ENCODE measurements at regions not wholly inside any gene's neighbourhood (a gene's known extent, or its start where the extent isn't known, plus 50 kb on each side); places are given as distances from the start of the nearest gene placed in this dataset.

GRCh38 chr14:71179066-71179465, 271.8 kb downstream of the PCNX1 start:
- TF ChIP-seq CTCF (conservative IDR thresholded peaks at IDR 0.05; ENCODE audit: low read depth in 2 of 2) (no peak), REST (IDR thresholded peaks at IDR 0.05; ENCODE audit: unreplicated experiment) (no peak), CREB1 (CRISPR knock-in tag; IDR thresholded peaks at IDR 0.05; ENCODE audit: low read depth) (no peak), EZH2 (IDR thresholded peaks at IDR 0.05; ENCODE audit: low read depth, unreplicated experiment) (no peak)

Measured in GM23338 (cell line).